HEK293 (cell line): ENCODE measurements at regions not wholly inside any gene's neighbourhood (a gene's known extent, or its start where the extent isn't known, plus 50 kb on each side); places are given as distances from the start of the nearest gene placed in this dataset.

Experiments used
- CTCF ChIA-PET: fragments of 350-600 bp; formaldehyde crosslinking; extraction: SDS; loops from one replicate; lab custom pipeline; 2021; ENCODE audit warnings: antibody characterized with exemption; lab: Yijun Ruan, JAX
- POLR2A ChIA-PET: fragments of 300-600 bp; formaldehyde crosslinking; extraction: SDS; loops from one replicate; lab custom pipeline; 2020; ENCODE audit warnings: antibody characterized with exemption, inconsistent platforms; lab: Yijun Ruan, JAX
- H3K27ac ChIP-seq: fragments of 200-500 bp; sonication (Bioruptor generic); 2 replicates; pipeline ENCODE4 v1.5.1; 2014; ENCODE audit warnings: low read depth, low read length, control low read depth, inconsistent platforms; ENCODE audit errors: extremely low read depth
- H3K36me3 ChIP-seq, 2 experiments: fragments of 200-500 bp in 1 of 2; sonication (Bioruptor generic) in 1 of 2; 1 replicate in 1 of 2; 2 replicates in 1 of 2; pipeline ENCODE4 v1.5.1; 2014 to 2017; ENCODE audit warnings: inconsistent platforms in 2 of 2, low read length in 2 of 2; ENCODE audit not compliant: control insufficient read depth in 2 of 2, insufficient read depth in 1 of 2
- H3K4me1 ChIP-seq: fragments of 200-500 bp; sonication (Bioruptor generic); 2 replicates; pipeline ENCODE4 v1.5.1; 2014; ENCODE audit warnings: mild to moderate bottlenecking, low read length, inconsistent platforms; ENCODE audit not compliant: control insufficient read depth, insufficient read depth
- H3K4me3 ChIP-seq: 2 replicates; pipeline ENCODE4 v1.5.1; 2011; ENCODE audit warnings: low read depth, mild to moderate bottlenecking, control low read depth, low read length, moderate library complexity
- H3K9me3 ChIP-seq: fragments of 200-500 bp; sonication (Bioruptor generic); 2 replicates; pipeline ENCODE4 v1.5.1; 2014; ENCODE audit warnings: low read depth, low read length, inconsistent platforms; ENCODE audit not compliant: control insufficient read depth, insufficient read depth
- FEZF1 ChIP-seq: fragments of 450-650 bp; formaldehyde crosslinking; IDR thresholded peaks from 2 replicates; pipeline ENCODE4 v1.5.1; 2016; ENCODE audit warnings: missing biosample characterization, missing genetic modification characterization
- GLIS1 ChIP-seq: fragments of 450-650 bp; formaldehyde crosslinking; IDR thresholded peaks from 2 replicates; pipeline ENCODE4 v1.5.1; 2016; ENCODE audit warnings: missing biosample characterization, missing genetic modification characterization
- HOXA7 ChIP-seq: sonication (generic); formaldehyde crosslinking; IDR thresholded peaks from 2 replicates; pipeline ENCODE4 v1.8.1; 2022; ENCODE audit warnings: missing genetic modification reagents, borderline replicate concordance
- ZBTB48 ChIP-seq: fragments of 450-650 bp; formaldehyde crosslinking; IDR thresholded peaks from 2 replicates; pipeline ENCODE4 v1.5.1; 2016; ENCODE audit warnings: missing biosample characterization, missing genetic modification characterization
- ZFP41 ChIP-seq: fragments of 450-650 bp; formaldehyde crosslinking; IDR thresholded peaks from 2 replicates; pipeline ENCODE4 v1.5.1; 2016; ENCODE audit warnings: missing biosample characterization, missing genetic modification characterization, borderline replicate concordance
- ZFP69B ChIP-seq: fragments of 450-650 bp; formaldehyde crosslinking; IDR thresholded peaks from 2 replicates; pipeline ENCODE4 v1.5.1; 2016; ENCODE audit warnings: missing biosample characterization, missing genetic modification characterization
- ZNF169 ChIP-seq: fragments of 450-650 bp; formaldehyde crosslinking; IDR thresholded peaks from 2 replicates; pipeline ENCODE4 v1.5.1; 2016; ENCODE audit warnings: missing biosample characterization, missing genetic modification characterization
- ZNF23 ChIP-seq: fragments of 450-650 bp; formaldehyde crosslinking; IDR thresholded peaks from 2 replicates; pipeline ENCODE4 v1.5.1; 2016; ENCODE audit warnings: missing biosample characterization, missing genetic modification characterization, borderline replicate concordance
- ZNF274 ChIP-seq, 2 experiments: fragments of 200-500 bp in 1 of 2; fragments of 450-650 bp in 1 of 2; sonication (Bioruptor generic) in 1 of 2; formaldehyde crosslinking in 1 of 2; IDR thresholded peaks; 2 replicates each; pipeline versions ENCODE4 v1.5.1 to v1.6.1; 2014 to 2016; ENCODE audit warnings: borderline replicate concordance in 1 of 2, inconsistent platforms in 1 of 2, low read length in 1 of 2, missing biosample characterization in 1 of 2, missing genetic modification characterization in 1 of 2
- ZNF302 ChIP-seq: fragments of 450-650 bp; formaldehyde crosslinking; IDR thresholded peaks from 2 replicates; pipeline ENCODE4 v1.5.1; 2016; ENCODE audit warnings: missing biosample characterization, missing genetic modification characterization, low read depth
- ZNF354C ChIP-seq: fragments of 450-650 bp; formaldehyde crosslinking; IDR thresholded peaks from 2 replicates; pipeline ENCODE4 v1.5.1; 2016; ENCODE audit warnings: missing biosample characterization, missing genetic modification characterization, low read depth, borderline replicate concordance
- ZNF558 ChIP-seq: fragments of 450-650 bp; formaldehyde crosslinking; IDR thresholded peaks from 2 replicates; pipeline ENCODE4 v1.5.1; 2016; ENCODE audit warnings: missing biosample characterization, missing genetic modification characterization
- ZNF654 ChIP-seq: fragments of 450-650 bp; formaldehyde crosslinking; IDR thresholded peaks from 2 replicates; pipeline ENCODE4 v1.5.1; 2016; ENCODE audit warnings: low read depth, missing biosample characterization, missing genetic modification characterization
- ZNF701 ChIP-seq: fragments of 450-650 bp; formaldehyde crosslinking; IDR thresholded peaks from 2 replicates; pipeline ENCODE4 v1.5.1; 2016; ENCODE audit warnings: missing biosample characterization, missing genetic modification characterization
- ZSCAN16 ChIP-seq: fragments of 450-650 bp; formaldehyde crosslinking; IDR thresholded peaks from 2 replicates; pipeline ENCODE4 v1.5.1; 2016; ENCODE audit warnings: missing biosample characterization, missing genetic modification characterization
- TF ChIP-seq, protein P1 (sequence below): fragments of 450-650 bp; formaldehyde crosslinking; IDR thresholded peaks from 2 replicates; pipeline ENCODE4 v1.5.1; 2017; ENCODE audit warnings: missing biosample characterization, mild to moderate bottlenecking, missing genetic modification characterization, moderate library complexity
- TF ChIP-seq, protein P2 (sequence below): fragments of 450-650 bp; formaldehyde crosslinking; IDR thresholded peaks from 2 replicates; pipeline ENCODE4 v1.5.1; 2016; ENCODE audit warnings: missing biosample characterization, missing genetic modification characterization, borderline replicate concordance
- TF ChIP-seq, protein P3 (sequence below): fragments of 450-650 bp; formaldehyde crosslinking; IDR thresholded peaks from 2 replicates; pipeline ENCODE4 v1.5.1; 2016; ENCODE audit warnings: missing biosample characterization, missing genetic modification characterization, borderline replicate concordance

DNA sequence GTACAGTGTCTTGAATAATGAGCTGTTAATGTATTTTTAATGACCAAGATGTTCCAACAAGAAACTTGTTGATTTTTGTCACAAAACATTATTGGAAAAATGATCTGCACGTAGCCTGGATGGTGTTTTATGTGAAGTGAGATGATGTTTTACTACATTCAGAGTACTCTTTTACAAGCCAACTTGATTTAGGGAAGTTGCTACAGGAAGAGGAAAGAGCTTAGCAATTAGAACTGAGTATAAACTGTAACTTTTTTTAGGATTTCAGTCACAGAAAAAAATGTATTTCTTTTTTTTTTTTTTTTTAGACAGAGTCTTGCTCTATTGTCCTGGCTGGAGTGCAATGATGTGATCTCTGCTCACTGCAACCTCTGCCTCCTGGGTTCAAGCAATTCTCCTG is 113.6 kb upstream of the ADRA1B start (continued):
- TF ChIP-seq FEZF1 (tag by site-specific recombination) (no peak), HOXA7 (CRISPR knock-in tag) (no peak), ZNF169 (tag by site-specific recombination) (no peak), ZFP41 (tag by site-specific recombination) (no peak), ZNF701 (tag by site-specific recombination) (no peak), ZNF274 (IDR thresholded peaks at IDR 0.05; ENCODE audit: low read length) (no peak), ZNF274 (tag by site-specific recombination; IDR thresholded peaks at IDR 0.05; ENCODE audit: borderline replicate concordance) (no peak), ZSCAN16 (tag by site-specific recombination) (no peak), ZFP69B (tag by site-specific recombination) (no peak)
- TF ChIP-seq, protein P1, sequence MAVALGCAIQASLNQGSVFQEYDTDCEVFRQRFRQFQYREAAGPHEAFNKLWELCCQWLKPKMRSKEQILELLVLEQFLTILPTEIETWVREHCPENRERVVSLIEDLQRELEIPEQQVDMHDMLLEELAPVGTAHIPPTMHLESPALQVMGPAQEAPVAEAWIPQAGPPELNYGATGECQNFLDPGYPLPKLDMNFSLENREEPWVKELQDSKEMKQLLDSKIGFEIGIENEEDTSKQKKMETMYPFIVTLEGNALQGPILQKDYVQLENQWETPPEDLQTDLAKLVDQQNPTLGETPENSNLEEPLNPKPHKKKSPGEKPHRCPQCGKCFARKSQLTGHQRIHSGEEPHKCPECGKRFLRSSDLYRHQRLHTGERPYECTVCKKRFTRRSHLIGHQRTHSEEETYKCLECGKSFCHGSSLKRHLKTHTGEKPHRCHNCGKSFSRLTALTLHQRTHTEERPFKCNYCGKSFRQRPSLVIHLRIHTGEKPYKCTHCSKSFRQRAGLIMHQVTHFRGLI: no peak

DNA sequence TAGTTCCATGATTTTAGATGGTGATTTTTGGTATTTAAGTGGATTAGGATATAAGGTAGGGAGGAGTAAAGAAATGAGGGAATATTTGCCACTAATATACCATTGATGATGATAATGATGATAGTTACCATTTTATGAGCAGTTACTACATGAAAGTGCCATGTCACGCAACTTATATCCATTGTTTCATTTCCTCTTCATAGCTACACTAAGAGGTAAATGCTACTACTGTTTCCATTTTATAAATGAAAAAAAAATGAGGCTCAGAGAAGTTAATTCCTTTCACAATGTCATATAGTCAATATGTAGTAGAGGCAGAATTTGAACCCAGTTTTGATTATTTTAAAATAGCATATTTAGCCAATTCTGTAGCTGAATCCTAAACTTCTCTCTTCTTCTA is 112.2 kb upstream of the ADRA1B start:
- Histone ChIP-seq H3K36me3 (no peaks in the 10 kb centered on the region), H3K9me3 (no peaks in the 10 kb centered on the region), H3K4me3 (no peak overlapping the region), H3K4me1 (no peaks in the 10 kb centered on the region), H3K27ac (no peak overlapping the region)
- TF ChIP-seq GLIS1 (tag by site-specific recombination) (no peak), ZNF558 (tag by site-specific recombination) (no peak), ZNF302 (tag by site-specific recombination) (no peak), ZNF654 (tag by site-specific recombination) (no peak), ZNF354C (tag by site-specific recombination) (no peak), ZNF23 (no peak), ZBTB48 (no peak)
- TF ChIP-seq, protein P2, sequence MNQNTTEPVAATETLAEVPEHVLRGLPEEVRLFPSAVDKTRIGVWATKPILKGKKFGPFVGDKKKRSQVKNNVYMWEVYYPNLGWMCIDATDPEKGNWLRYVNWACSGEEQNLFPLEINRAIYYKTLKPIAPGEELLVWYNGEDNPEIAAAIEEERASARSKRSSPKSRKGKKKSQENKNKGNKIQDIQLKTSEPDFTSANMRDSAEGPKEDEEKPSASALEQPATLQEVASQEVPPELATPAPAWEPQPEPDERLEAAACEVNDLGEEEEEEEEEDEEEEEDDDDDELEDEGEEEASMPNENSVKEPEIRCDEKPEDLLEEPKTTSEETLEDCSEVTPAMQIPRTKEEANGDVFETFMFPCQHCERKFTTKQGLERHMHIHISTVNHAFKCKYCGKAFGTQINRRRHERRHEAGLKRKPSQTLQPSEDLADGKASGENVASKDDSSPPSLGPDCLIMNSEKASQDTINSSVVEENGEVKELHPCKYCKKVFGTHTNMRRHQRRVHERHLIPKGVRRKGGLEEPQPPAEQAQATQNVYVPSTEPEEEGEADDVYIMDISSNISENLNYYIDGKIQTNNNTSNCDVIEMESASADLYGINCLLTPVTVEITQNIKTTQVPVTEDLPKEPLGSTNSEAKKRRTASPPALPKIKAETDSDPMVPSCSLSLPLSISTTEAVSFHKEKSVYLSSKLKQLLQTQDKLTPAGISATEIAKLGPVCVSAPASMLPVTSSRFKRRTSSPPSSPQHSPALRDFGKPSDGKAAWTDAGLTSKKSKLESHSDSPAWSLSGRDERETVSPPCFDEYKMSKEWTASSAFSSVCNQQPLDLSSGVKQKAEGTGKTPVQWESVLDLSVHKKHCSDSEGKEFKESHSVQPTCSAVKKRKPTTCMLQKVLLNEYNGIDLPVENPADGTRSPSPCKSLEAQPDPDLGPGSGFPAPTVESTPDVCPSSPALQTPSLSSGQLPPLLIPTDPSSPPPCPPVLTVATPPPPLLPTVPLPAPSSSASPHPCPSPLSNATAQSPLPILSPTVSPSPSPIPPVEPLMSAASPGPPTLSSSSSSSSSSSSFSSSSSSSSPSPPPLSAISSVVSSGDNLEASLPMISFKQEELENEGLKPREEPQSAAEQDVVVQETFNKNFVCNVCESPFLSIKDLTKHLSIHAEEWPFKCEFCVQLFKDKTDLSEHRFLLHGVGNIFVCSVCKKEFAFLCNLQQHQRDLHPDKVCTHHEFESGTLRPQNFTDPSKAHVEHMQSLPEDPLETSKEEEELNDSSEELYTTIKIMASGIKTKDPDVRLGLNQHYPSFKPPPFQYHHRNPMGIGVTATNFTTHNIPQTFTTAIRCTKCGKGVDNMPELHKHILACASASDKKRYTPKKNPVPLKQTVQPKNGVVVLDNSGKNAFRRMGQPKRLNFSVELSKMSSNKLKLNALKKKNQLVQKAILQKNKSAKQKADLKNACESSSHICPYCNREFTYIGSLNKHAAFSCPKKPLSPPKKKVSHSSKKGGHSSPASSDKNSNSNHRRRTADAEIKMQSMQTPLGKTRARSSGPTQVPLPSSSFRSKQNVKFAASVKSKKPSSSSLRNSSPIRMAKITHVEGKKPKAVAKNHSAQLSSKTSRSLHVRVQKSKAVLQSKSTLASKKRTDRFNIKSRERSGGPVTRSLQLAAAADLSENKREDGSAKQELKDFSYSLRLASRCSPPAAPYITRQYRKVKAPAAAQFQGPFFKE: no peak
- TF ChIP-seq, protein P3, sequence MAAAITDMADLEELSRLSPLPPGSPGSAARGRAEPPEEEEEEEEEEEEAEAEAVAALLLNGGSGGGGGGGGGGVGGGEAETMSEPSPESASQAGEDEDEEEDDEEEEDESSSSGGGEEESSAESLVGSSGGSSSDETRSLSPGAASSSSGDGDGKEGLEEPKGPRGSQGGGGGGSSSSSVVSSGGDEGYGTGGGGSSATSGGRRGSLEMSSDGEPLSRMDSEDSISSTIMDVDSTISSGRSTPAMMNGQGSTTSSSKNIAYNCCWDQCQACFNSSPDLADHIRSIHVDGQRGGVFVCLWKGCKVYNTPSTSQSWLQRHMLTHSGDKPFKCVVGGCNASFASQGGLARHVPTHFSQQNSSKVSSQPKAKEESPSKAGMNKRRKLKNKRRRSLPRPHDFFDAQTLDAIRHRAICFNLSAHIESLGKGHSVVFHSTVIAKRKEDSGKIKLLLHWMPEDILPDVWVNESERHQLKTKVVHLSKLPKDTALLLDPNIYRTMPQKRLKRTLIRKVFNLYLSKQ (tag by site-specific recombination): no peak
- ChIA-PET POLR2A (no interaction called here), CTCF (interaction anchor here (0.6 kb wide), 1 partner anchor 154 kb away, joined by 3 read pairs; no protein-coding TSS in a partner anchor)
